GM19351 (cell line): ENCODE measurements at regions not wholly inside any gene's neighbourhood (a gene's known extent, or its start where the extent isn't known, plus 50 kb on each side); places are given as distances from the start of the nearest gene placed in this dataset.

Experiments
- ATAC-seq: cut with Tn5 transposase; IDR thresholded peaks from one replicate; pipeline ENCODE4 v1.9.1; 2021; ENCODE audit warnings: mild to moderate bottlenecking, moderate library complexity; ENCODE audit not compliant: unreplicated experiment

GRCh38 chr4:77358315-77358928 is 201.4 kb downstream of the CCNG2 start:
- ATAC-seq = peak; percentile 66

DNA sequence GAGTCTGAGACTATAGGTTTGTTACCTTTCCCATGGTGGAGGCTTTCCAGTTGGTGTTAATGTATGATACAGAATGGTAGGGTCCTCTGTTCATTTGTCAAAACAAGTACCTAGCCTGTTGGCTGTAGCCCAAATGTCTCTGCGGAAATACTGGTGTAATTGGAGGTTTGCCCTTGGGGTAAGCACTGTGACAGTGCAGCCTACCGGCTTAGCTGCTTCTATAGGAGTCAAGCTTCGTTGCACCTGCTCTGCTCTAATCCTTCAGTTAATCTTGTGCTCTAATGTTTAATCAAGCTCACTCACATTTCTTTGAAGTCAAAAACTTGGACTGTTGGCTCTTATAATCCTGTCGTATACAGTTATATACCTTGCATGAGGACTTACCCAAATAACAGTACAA is 203.4 kb downstream of the CCNG2 start:
- ATAC-seq = no peak

DNA sequence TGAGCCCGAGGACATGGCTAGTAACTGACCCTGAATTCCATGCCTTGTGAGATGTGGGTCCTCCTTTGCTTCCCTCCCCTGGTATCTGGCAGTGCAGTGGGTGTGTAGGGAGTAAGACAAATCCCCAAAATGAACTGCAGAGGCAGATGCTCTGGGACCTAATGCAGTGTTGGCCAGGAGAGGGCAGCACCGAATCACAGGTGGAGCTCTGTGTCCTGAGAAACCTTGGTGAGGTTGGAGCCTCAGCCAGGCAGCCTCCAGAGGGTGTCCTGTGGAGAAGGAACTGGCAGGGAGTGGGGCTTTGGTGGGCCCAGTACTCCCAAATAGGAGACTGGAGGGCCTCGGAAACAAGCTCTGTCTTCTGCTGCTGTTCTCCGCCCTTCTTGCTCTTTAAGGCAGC is 209.9 kb downstream of the CCNG2 start:
- ATAC-seq = peak; percentile 91

DNA sequence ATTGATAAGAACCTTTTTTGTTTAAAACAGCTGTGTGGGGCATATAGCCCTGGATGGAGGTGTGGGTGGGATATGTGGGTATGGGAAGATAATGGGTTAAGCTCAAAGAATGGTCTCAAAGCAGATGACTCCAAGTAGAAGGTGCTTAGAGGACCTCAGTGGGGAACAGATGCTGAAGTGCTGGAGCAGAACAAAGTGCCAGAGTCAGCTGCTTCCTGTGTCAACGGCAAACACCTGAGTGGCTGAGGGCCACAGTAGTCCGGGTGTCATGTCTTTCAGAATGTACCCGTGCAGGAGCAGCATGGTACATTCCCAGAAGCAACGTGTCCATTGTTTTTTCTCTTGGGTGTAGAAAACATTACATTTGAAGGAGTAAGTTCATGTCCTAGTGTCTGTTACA is 210.6 kb downstream of the CCNG2 start:
- peak; percentile 63 for ATAC-seq

DNA sequence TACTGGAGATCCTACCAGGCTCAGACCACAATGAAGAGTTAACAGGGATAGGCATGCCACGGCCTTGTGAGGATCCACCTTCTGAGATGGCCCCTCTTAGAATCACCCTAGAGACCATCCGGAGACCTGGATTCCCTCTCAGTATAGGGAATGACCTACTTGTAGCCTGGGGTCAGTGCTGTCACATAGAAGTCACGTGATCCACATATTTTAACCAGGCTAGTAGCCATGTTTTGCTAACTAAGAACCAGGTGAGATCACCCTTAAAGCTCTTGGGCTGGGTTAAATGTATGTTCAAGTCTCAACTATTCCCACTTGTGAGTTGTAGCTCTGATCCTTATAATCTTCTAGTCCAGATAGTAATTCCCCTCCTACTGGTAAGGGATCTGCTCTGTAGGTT is 215.4 kb downstream of the CCNG2 start:
- no peak for ATAC-seq

GRCh38 chr4:77375866-77376607 is 219.0 kb downstream of the CCNG2 start:
- no peak for ATAC-seq

GRCh38 chr4:77376788-77377460 is 219.9 kb downstream of the CCNG2 start:
- ATAC-seq = no peak

DNA sequence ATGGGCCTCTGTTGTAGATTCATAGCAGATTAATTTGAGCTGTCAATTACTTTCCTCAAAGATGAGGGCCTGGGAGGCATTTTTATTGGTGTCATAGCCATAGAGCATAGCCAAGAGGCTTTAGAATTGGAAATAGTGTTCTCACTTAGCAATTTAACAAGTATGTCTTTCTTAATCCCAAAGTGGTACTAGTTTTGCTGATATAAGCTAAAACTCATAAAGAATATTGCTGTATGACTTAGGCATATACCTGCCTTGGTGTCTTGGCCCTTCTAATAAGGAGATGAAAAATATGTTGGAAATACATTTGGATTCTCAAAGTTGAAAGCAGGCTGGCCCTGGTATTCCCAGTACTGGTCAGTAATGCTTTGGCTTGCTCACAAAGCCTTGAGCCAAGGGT is 221.5 kb upstream of the CXCL13 start:
- no peak for ATAC-seq

DNA sequence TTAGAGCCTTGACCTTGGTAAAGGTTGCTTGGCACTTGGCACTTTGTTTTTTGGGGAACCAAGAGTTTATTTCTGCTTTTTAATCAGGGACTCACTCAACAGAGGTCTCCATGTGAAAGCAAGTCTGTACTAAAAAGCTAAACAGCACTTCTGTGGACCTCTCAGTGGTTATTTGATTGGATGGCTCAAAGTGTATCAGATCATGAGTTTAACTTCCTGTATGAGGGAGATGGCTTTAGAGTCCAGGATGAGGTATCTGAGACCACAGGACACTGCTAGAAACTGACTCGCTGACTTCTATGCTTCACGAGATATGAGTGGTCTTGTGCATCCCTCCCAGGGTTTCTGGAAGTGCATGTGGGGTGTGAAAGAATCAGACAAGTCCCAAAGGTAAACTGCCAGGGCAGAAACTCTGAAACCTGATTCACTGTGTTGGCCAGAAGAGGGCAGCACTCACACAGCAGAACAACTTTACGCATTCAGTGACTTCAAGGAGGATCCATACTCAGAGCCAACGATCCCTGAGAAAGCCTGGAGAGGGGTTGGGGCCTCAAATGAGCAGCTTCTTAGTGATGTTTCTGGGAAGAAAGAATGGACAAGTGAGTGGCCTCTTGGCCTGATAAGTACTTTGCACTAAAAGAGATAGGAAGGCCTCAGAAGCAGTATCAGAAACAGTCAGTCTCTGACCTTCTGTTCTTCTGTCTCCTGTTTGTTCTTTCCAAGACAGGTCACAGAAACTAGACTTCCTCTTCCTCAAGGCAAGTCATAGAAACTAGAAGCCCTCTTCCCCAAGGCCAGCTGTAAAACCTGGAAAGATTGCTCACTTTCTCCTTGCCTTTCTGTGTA is 220.3 kb upstream of the CXCL13 start:
- ATAC-seq = peak; percentile 76

- no peak for ATAC-seq
Measured at GRCh38 chr4:77393996-77394395, 211.6 kb upstream of the CXCL13 start.

- ATAC-seq = no peak
Measured at GRCh38 chr4:77395481-77395880, 210.1 kb upstream of the CXCL13 start.

GRCh38 chr4:77398256-77398655 is 207.4 kb upstream of the CXCL13 start:
- no peak for ATAC-seq

- no peak for ATAC-seq
Measured at GRCh38 chr4:77399831-77400230, 205.8 kb upstream of the CXCL13 start.

DNA sequence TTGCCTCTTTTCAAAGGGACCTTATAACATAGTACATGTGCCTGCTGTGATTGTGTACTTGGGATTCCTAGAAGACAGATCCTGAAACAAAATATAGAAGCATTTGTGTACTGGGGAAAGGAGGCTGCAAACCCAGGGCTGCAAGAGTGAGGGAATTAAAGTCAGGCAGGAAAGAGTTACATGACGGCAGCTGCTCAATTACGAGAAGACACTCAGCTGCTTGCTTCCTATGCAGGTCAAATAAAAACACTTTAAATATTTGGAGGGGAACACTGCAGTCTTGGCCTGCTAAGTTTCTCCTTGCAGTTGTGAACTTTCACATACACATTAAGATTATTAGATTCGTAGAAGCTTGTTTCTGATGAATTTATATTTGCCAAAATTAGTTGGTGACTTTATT is 191.9 kb upstream of the CXCL13 start:
- ATAC-seq = no peak

DNA sequence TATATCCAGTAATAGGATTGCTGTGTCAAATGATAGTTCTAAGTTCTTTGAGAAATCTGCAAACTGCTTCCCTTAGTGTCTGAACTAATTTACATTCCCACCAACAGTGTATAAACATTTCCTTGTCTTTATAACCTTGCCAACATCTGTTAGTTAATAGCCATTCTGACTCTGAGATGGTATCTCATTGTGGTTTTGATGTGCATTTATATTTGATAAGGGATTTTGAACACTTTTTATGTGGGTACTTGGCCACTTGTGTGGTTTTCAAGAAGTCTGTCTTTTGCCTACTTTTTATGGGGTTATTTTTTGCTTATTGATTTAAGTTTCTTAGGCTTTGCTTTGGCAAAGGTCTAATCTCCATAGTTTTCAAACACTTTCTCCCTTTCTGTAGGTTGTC is 189.9 kb upstream of the CXCL13 start:
- ATAC-seq = no peak

DNA sequence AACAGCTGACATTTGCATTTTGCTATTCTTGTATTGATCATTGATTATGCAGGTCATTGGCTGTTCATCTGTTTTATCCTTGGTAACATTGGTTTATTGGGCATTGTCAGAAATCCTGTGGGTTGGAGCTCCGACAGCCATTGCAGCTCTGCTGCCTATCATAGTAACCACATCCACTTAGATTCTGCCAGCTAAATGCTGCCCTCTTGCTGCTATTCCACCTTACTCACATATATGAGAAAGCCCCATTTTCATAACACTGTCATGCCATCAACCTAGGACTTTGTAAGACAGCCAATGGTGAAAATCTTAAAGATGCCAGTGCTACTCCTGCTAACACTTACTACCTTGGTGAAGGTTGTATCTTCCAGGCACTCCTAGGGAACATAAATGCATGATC is 187.3 kb upstream of the CXCL13 start:
- no peak for ATAC-seq

DNA sequence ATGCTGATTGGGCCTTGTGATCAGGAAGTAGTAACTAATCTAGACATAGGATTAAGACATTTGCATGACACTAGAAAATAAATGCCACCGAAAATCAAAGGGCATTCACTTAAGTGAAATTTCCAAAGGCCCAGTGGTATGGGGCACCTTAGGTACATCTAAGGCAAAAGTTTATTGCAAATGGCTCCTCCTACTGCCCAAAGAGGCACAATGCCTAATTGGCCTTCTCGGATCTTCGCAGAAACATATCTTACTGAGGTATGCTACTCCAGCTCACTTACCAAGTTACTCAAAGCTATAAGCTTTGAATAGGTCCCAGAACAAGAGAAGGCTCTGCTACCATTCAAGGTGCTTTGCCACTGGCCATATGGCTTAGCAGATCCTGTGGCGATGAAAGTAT is 174.8 kb upstream of the CXCL13 start:
- ATAC-seq = no peak

DNA sequence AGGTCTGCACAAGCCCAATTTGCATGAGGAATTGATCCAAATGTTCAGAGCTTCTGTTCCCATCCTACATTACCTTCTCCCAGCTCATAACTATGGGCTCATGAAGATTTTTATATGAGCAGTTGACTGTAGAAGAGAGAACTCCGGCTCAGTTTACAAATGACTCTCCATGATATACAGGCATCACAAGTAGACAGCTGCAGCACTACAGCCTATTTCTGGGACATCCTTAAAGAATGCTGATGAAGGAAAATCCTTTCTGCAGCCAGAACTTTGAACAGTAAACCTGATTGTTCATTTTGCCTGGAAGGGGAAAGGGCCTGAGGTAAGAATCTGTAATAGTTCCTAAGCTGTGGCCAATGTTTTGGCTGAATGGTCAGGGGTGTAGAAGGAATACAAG is 174.1 kb upstream of the CXCL13 start:
- no peak for ATAC-seq

DNA sequence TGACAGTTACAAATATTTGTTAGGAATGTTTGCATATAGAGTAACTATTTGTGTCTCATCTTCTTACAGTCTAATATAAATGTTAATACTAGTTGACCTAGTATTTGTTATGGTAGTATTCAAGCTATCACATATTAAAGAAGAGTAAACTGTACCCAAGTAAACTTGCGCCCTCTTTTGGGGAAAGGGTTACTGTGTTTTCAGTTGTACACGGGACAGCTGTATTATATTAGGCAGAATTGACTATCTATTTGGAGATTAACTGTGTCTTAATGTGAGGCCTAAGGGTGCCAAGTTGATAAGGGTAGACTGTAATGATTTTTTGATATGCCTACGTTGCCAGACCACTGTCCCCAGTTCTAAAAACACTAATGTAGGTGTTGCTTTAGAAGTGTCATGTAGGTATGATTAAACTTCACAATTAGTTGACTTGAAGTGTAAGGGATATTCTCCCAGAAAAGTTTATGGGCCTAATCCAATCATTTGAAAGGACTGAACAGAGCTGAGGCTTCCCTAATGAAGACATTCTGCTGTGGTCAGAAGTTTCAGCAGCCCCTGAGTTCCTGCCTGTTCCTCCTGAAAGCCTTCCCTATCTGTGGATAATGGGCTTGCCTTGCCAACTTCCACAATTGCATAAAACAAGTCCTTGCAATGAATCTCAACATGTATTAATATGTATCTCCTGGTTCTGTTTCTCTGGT is 172.8 kb upstream of the CXCL13 start:
- no peak for ATAC-seq

- ATAC-seq = peak; percentile 87
Measured at GRCh38 chr4:77433418-77433733, 172.2 kb upstream of the CXCL13 start.
